ENCODE measurements at regions not wholly inside any gene's neighbourhood (a gene's known extent, or its start where the extent isn't known, plus 50 kb on each side); places are given as distances from the start of the nearest gene placed in this dataset.

GRCh38 chr3:139106013-139106932, 61.6 kb upstream of the PRR23C start:
- TF ChIP-seq EZH2phosphoT487 (IDR thresholded peaks at IDR 0.05) (no peak), CTCF (IDR thresholded peaks at IDR 0.05) (no peak), EZH2 (IDR thresholded peaks at IDR 0.05) (no peak)

Measured in neural progenitor cell (in vitro differentiated cells).